PC-3 (cell line): ENCODE measurements at regions not wholly inside any gene's neighbourhood (a gene's known extent, or its start where the extent isn't known, plus 50 kb on each side); places are given as distances from the start of the nearest gene placed in this dataset.

Experiments
- CTCF ChIP-seq: fragments of 300-600 bp; sonication (generic); conservative IDR thresholded peaks from 2 replicates; pipeline ENCODE4 v1.5.1; 2017; ENCODE audit warnings: antibody characterized with exemption, low read depth, mild to moderate bottlenecking, low read length
- EZH2 ChIP-seq: fragments of 300-600 bp; sonication (generic); IDR thresholded peaks from one replicate; pipeline ENCODE4 v1.6.1; 2017; ENCODE audit warnings: antibody characterized with exemption, mild to moderate bottlenecking, low read length; ENCODE audit not compliant: unreplicated experiment
- EZH2phosphoT487 ChIP-seq: fragments of 300-600 bp; sonication (generic); IDR thresholded peaks from 2 replicates; pipeline ENCODE4 v1.6.1; 2018; ENCODE audit warnings: mild to moderate bottlenecking, antibody characterized with exemption, low read length, borderline replicate concordance

GRCh38 chr21:35136586-35137219 lies 87.6 kb upstream of the RUNX1 start:
- TF ChIP-seq CTCF (no peak), EZH2 (no peak), EZH2phosphoT487 (no peak)
